Cardiac muscle cell (in vitro differentiated cells and primary cell): ENCODE measurements at regions not wholly inside any gene's neighbourhood (a gene's known extent, or its start where the extent isn't known, plus 50 kb on each side); places are given as distances from the start of the nearest gene placed in this dataset.
"Not testable (repeated sequence)": the region's sequence is repeated elsewhere in the genome, so short reads cannot be mapped to it uniquely, and the experiment has no call there.

Experiments used
- DNase-seq, 2 donors: peaks; one replicate each; pipeline versions ENCODE4 v3.0.0 to v3.0.0-alpha.2; 2010 to 2017; ENCODE audit warnings: low read depth in 1 of 2, low spot score in 1 of 2
- H3K27ac ChIP-seq: fragments of 200-600 bp; sonication (generic); 2 replicates; pipeline ENCODE4 v1.5.1; 2016
- H3K27me3 ChIP-seq: fragments of 200-600 bp; sonication (generic); 2 replicates; pipeline ENCODE4 v1.6.0; 2016; ENCODE audit warnings: control low read depth
- H3K36me3 ChIP-seq: fragments of 200-600 bp; sonication (generic); 2 replicates; pipeline ENCODE4 v1.5.1; 2016; ENCODE audit warnings: control low read depth
- H3K4me1 ChIP-seq: fragments of 200-600 bp; sonication (generic); 2 replicates; pipeline ENCODE4 v1.8.1; 2017; ENCODE audit warnings: low read depth, mild to moderate bottlenecking, mixed run types
- H3K4me3 ChIP-seq: fragments of 200-600 bp; sonication (generic); 2 replicates; pipeline ENCODE4 v1.5.1; 2016; ENCODE audit warnings: mild to moderate bottlenecking
- H3K9me3 ChIP-seq: fragments of 200-600 bp; sonication (generic); 2 replicates; pipeline ENCODE4 v1.5.1; 2017; ENCODE audit warnings: low read depth, mild to moderate bottlenecking, control low read depth
- CTCF ChIP-seq: IDR thresholded peaks from 2 replicates; pipeline ENCODE4 v1.5.1; 2012; ENCODE audit warnings: low read depth, mild to moderate bottlenecking, low read length

GRCh38 chr6:115544765-115545671, 515.7 kb downstream of the FRK start:
- Histone ChIP-seq H3K4me3 (no peak overlapping the region), H3K36me3 (no peaks in the 10 kb centered on the region), H3K4me1 (no peaks in the 10 kb centered on the region), H3K27ac (no peak overlapping the region), H3K9me3 (no peaks in the 10 kb centered on the region), H3K27me3 (no peaks in the 10 kb centered on the region)
- no peak for TF ChIP-seq CTCF
- peak in 1 of 2 donors; percentile 43 for DNase-seq

GRCh38 chr6:115540077-115540869, 520.4 kb downstream of the FRK start:
- DNase-seq, result no peak
- no peak overlapping the region for H3K27ac ChIP-seq
- no peaks in the 10 kb centered on the region for H3K27me3 ChIP-seq
- no peaks in the 10 kb centered on the region for H3K36me3 ChIP-seq
- H3K9me3 ChIP-seq, result no peaks in the 10 kb centered on the region
- no peak overlapping the region for H3K4me3 ChIP-seq
- no peak for TF ChIP-seq CTCF
- H3K4me1 ChIP-seq, result no peaks in the 10 kb centered on the region

GRCh38 chr6:115539531-115539930, 521.2 kb downstream of the FRK start:
- Histone ChIP-seq H3K36me3 (no peaks in the 10 kb centered on the region), H3K27ac (no peak overlapping the region), H3K9me3 (no peaks in the 10 kb centered on the region), H3K4me1 (no peaks in the 10 kb centered on the region), H3K4me3 (no peak overlapping the region), H3K27me3 (no peaks in the 10 kb centered on the region)
- no peak for TF ChIP-seq CTCF
- no peak for DNase-seq

GRCh38 chr6:115524821-115525220, 535.9 kb downstream of the FRK start:
- no peak for DNase-seq
- H3K4me1 ChIP-seq, result no peaks in the 10 kb centered on the region
- no peak overlapping the region for H3K27ac ChIP-seq
- no peaks in the 10 kb centered on the region for H3K9me3 ChIP-seq
- no peaks in the 10 kb centered on the region for H3K27me3 ChIP-seq
- no peaks in the 10 kb centered on the region for H3K36me3 ChIP-seq
- no peak overlapping the region for H3K4me3 ChIP-seq
- TF ChIP-seq CTCF, result no peak

GRCh38 chr6:115521747-115522146, 538.9 kb downstream of the FRK start:
- not testable (repeated sequence) for H3K4me1 ChIP-seq, H3K4me3 ChIP-seq, H3K36me3 ChIP-seq, H3K9me3 ChIP-seq, H3K27me3 ChIP-seq, H3K27ac ChIP-seq, DNase-seq

- H3K9me3 ChIP-seq, result no peaks in the 10 kb centered on the region
- H3K27me3 ChIP-seq, result no peaks in the 10 kb centered on the region
- no peak overlapping the region for H3K4me3 ChIP-seq
- no peak overlapping the region for H3K27ac ChIP-seq
- TF ChIP-seq CTCF, result no peak
- H3K36me3 ChIP-seq, result no peaks in the 10 kb centered on the region
- peak in 1 of 2 donors; percentile 29 for DNase-seq
- no peaks in the 10 kb centered on the region for H3K4me1 ChIP-seq
Observed at GRCh38 chr6:115514656-115515055, 546.0 kb downstream of the FRK start.
